ENCODE measurements at regions not wholly inside any gene's neighbourhood (a gene's known extent, or its start where the extent isn't known, plus 50 kb on each side); places are given as distances from the start of the nearest gene placed in this dataset.

- CTCF ChIA-PET, result no interaction called here
- H3K4me3 ChIP-seq (ENCODE audit: low read depth, low read length), result no peak overlapping the region
- no peak for TF ChIP-seq CTCF (IDR thresholded peaks at IDR 0.05; ENCODE audit: insufficient read depth, low read depth, low read length)
- H3K36me3 ChIP-seq (ENCODE audit: control insufficient read depth, insufficient read depth, low read length), result no peaks in the 10 kb centered on the region
- DNase-seq (ENCODE audit: low read depth), result no peak
- POLR2A ChIA-PET, result no interaction called here
- H3K27me3 ChIP-seq (ENCODE audit: control insufficient read depth, insufficient read depth, low read length), result no peaks in the 10 kb centered on the region
Measured at GRCh38 chr3:154584974-154585373, 155.0 kb upstream of the GPR149 start.

GRCh38 chr3:154584041-154584440 lies 154.1 kb upstream of the GPR149 start:
- no peaks in the 10 kb centered on the region for H3K27me3 ChIP-seq (ENCODE audit: control insufficient read depth, insufficient read depth, low read length)
- TF ChIP-seq CTCF (IDR thresholded peaks at IDR 0.05; ENCODE audit: insufficient read depth, low read depth, low read length), result no peak
- H3K36me3 ChIP-seq (ENCODE audit: control insufficient read depth, insufficient read depth, low read length), result no peaks in the 10 kb centered on the region
- CTCF ChIA-PET, result interaction anchor here (0.6 kb wide), 1 partner anchor 169 kb away, joined by 3 read pairs; no protein-coding TSS in a partner anchor
- DNase-seq (ENCODE audit: low read depth), result no peak
- no peak overlapping the region for H3K4me3 ChIP-seq (ENCODE audit: low read depth, low read length)
- POLR2A ChIA-PET, result no interaction called here

GRCh38 chr3:154583086-154583634 lies 153.2 kb upstream of the GPR149 start:
- Histone ChIP-seq H3K36me3 (ENCODE audit: control insufficient read depth, insufficient read depth, low read length) (no peaks in the 10 kb centered on the region), H3K27me3 (ENCODE audit: control insufficient read depth, insufficient read depth, low read length) (no peaks in the 10 kb centered on the region), H3K4me3 (ENCODE audit: low read depth, low read length) (no peak overlapping the region)
- TF ChIP-seq CTCF (IDR thresholded peaks at IDR 0.05; ENCODE audit: insufficient read depth, low read depth, low read length), result no peak
- POLR2A ChIA-PET, result no interaction called here
- CTCF ChIA-PET, result no interaction called here
- no peak for DNase-seq (ENCODE audit: low read depth)

- Histone ChIP-seq H3K4me3 (ENCODE audit: low read depth, low read length) (no peak overlapping the region), H3K27me3 (ENCODE audit: control insufficient read depth, insufficient read depth, low read length) (no peaks in the 10 kb centered on the region), H3K36me3 (ENCODE audit: control insufficient read depth, insufficient read depth, low read length) (no peaks in the 10 kb centered on the region)
- TF ChIP-seq CTCF (IDR thresholded peaks at IDR 0.05; ENCODE audit: insufficient read depth, low read depth, low read length), result no peak
- POLR2A ChIA-PET, result no interaction called here
- no peak for DNase-seq (ENCODE audit: low read depth)
- CTCF ChIA-PET, result no interaction called here
Measured at GRCh38 chr3:154582501-154582900, 152.5 kb upstream of the GPR149 start.

GRCh38 chr3:154571553-154572226 lies 141.7 kb upstream of the GPR149 start:
- H3K4me3 ChIP-seq (ENCODE audit: low read depth, low read length), result no peak overlapping the region
- no peaks in the 10 kb centered on the region for H3K27me3 ChIP-seq (ENCODE audit: control insufficient read depth, insufficient read depth, low read length)
- no peak for DNase-seq (ENCODE audit: low read depth)
- CTCF ChIA-PET, result no interaction called here
- H3K36me3 ChIP-seq (ENCODE audit: control insufficient read depth, insufficient read depth, low read length), result no peaks in the 10 kb centered on the region
- TF ChIP-seq CTCF (IDR thresholded peaks at IDR 0.05; ENCODE audit: insufficient read depth, low read depth, low read length), result no peak
- POLR2A ChIA-PET, result no interaction called here

Data from BJ (cell line).